GM18502 (cell line): ENCODE measurements at regions not wholly inside any gene's neighbourhood (a gene's known extent, or its start where the extent isn't known, plus 50 kb on each side); places are given as distances from the start of the nearest gene placed in this dataset.
"Not testable (repeated sequence)": the region's sequence is repeated elsewhere in the genome, so short reads cannot be mapped to it uniquely, and the experiment has no call there.

Source experiments
- ATAC-seq: cut with Tn5 transposase; IDR thresholded peaks from one replicate; pipeline ENCODE4 v1.9.1; 2021; ENCODE audit warnings: mild to moderate bottlenecking; ENCODE audit not compliant: unreplicated experiment, poor library complexity

DNA sequence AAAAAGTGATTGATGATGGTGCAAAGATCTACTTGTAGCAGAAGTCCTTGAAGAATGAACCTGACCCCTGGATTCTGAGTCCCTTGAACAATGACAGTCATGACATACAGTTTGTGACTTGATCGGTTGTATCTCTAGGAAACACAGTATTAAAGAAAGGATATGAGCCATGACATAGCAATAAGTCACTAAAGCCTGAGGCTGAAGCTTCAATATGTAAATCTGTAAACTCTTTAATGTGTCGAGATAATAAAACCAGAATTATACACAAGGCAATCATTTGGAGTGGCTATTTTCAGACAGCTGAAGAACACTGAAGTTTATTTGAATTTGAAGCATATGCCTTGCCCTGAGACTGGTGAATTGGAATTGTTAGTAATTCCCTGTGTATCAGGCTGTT is 911.5 kb upstream of the RAG2 start:
- no peak for ATAC-seq

DNA sequence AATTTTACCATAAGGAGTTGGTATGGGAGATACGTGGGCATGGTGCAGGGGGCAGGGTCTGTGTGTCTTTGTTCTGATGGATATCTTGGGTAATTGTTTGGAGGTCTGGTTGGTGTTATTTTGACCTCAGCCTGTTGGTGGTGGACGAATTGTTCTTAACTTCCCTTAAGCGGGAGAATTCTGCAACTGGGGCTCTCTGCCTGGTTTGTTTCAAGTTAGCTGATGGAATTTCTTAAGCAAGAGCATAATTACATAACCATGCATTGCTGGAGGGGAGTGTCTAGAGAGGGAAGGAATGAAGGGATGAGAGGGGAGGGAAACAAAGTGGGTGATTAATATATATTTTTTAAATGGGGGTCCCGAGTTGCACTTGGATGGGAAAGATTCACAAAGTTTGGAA is 908.5 kb upstream of the RAG2 start:
- no peak for ATAC-seq

DNA sequence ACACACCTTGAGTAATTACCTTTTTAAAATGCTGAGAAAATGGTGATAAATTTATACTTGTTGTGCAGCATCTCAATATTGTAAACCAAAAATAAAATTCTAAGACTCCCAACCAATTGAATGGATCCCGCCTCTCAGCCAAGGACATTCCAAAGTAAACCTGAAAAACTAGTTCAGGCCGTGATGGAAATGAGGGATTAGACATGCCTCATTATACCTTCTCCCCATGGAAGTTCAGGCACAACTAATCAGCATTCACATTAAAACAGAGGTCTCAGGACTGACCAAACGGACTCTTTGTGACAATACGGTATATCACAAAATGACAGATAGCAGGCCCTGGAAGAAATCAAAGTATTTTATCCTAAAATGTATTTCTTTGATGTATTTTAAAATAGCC is 907.4 kb upstream of the RAG2 start:
- no peak for ATAC-seq

DNA sequence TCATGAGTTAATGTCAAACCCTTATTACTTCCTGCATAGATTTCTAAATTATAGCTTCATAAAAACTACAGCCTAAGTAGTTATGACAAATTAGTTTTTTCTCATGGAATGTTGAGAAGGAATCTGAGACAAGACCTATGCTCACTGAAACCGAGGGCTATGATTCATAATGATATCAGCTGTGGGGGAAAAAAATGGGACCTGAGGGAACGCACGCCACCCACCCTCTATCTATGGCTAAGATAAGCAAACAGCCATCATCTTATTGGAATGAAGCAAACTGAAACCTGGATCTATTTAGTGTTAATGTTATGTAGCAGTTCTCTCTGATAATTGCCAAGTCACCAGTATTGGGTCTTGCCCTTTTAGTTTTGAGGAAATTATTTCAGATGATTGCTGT is 906.9 kb upstream of the RAG2 start:
- ATAC-seq = no peak

DNA sequence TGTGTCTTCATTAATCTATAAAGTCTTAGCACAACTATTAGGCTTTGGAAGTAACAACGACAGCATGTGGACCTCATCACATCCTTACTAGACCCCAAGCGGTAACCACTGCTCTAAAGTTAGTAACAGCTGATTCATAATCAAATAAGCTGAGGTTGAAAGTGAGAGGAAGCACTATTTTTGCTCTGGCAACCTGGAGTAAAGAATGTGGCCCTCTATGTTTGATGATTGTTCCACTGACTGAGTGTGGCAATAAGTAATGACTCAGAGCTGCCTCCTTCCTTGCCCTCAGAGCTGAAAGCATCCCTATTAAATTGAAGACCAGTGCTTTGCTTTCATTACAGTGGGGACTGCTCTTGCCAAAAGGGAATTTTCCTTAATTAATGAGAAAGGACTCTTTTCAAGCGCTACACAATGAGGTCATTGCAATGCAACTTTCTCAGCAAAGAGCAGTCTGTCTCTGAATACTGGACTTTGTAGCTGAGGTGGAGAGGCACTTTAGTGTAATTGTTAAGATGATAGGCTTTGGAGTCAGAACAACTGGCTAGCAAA is 906.1 kb upstream of the RAG2 start:
- ATAC-seq = peak; percentile 91

DNA sequence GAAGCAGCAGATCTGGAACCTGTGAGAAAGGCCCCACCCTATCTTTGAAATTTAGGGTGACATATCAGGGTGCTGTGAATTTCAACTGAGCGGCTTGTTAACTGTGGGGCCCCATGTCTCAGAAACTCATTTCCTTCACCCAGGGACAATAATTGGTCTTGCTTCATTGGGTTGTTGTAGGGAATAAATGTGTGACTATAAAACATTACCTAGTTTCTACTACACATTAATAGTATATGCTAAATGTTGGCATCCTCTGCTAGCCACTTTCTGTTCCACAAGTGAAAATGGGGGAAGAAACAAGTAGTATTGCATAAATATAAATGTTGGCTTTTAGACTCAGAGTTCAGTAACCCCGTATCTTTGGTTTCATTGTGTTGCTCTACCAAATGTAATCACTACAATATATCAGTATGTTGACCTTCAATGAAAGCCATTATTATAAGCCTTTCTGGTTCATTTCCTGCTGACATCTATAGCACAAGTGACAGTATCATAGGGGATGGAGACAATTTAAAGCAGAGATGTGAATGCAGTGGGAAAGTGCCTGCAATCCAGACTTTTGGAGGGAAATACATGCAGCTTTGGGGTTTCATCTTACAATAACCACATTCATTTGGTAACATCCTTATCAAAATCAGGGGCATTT is 905.5 kb upstream of the RAG2 start:
- ATAC-seq = peak; percentile 68

DNA sequence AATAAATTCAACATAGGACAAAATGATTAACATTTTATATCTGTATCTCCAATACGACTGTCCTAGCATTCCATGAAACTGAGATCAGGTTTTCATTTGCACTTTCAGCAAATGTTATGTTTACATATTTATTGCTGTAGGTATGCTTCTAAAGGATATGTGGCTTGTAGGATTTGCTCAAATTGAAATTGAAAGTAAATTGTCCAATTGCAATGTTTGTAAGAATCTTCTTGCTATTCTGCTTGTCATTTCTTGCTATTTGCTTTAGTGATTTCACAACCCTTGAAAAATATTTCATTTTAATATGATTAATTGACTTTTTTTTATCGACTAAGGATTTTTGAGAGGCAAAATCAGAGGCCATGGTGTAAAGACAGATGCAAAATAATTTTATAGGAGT is 904.2 kb upstream of the RAG2 start:
- ATAC-seq = no peak

DNA sequence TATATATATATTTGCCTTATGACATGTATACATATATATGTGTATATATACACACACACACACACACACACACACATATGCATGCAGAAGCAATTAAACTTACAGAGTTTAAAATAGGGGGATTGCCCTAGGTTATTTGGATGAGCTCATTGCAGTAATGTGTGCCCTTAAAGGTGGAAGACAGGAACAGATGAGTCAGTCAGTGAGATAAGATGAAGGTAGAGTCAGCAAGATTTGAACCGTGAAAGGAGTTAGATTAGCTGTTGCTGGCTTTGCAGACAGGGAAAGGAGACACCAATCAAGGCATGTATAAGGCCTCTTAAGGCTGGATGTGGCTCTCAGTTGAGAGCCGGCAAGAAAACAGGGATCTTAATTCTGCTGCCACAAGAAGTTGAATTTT is 902.4 kb upstream of the RAG2 start:
- ATAC-seq = no peak

DNA sequence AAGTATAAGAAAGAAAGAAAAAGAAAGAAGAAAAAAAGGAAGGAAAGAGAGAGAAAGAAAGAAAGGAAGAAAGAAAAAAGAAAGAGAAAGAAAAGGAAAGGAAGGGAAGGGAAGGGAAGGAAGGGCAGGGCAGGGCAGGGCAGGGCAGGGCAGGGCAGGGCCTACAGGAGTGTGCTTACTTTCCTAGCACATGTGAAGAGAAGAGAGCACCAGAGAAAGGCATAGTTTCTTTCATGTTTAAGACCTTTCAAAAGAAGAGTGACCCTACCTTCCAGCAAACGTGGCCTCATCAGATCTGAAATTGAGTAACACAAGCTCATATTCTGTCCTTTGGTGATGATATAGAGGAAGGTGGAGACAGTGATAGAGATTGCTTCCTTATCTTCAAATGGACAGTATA is 899.3 kb upstream of the RAG2 start:
- no peak for ATAC-seq

DNA sequence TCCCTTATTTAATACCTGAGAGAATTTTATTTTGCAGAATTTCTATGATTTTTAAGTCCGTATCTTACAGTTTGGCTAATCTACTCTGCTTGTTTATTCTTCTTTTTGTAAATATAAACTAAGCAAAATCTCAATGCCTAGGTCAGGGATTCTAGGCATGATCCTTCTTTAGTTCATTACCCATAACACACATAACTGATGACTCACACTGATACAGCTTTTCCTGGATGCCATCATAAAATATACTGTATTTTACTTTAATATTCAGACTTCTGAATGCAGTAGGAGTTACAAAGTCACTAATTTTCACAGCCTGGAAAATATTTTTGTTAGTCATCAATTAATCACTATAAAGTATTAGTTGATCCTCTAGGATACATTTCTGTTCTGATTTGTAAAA is 898.2 kb upstream of the RAG2 start:
- no peak for ATAC-seq

DNA sequence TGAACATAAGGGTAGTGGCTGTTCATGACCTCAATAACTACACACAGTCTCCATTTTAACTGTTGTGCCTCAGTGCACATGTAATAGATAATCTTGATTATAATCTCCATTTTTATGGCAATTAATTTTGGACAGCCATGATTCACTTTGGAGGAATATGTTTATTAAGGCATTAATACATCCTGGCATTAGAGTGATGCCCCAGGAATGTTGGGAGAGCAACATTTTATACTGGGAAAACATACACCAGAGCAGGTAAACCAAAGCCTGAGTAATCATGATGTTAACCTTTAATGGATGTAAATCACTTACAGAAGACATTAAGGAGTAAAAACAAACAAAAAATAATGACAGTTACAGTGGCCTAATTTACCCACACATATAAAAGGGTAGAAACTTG is 886.3 kb upstream of the RAG2 start:
- ATAC-seq = no peak

DNA sequence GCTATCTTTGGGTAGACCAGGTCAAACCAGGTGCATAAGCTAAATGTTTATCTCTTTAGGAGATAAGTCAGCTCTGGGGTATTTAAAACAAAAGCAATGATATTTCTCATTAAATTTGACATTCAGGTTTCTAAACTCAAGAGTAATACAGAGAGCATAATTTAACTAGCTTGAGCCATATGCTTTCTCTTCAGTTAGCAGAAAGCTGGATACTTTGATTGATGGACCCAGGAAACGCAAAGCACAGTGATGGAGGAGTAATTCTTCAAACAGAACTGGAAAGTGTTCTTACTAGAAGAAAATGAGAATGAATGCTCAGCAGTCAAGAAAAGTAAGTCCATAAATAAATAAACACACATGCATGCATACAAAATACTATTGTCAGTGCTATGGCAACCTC is 885.7 kb upstream of the RAG2 start:
- no peak for ATAC-seq

DNA sequence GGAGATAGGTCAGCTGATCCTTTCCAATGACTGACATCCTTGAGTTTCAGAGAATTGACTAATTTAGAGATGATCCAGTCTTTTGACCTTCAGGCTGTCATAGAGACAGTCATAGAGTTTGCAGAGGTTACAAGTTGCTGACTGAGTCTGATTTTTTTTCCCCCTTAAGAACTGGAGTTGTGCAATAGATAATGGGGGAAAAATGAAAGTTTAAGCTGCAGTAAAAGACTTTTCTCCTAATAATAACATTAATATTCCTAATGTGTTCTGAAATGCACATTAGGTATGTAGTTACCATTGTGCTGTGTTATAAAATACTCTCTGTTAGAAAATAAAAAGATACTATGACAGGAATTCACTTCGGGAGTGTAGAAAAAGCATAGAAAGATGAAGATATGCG is 876.9 kb upstream of the RAG2 start:
- no peak for ATAC-seq

DNA sequence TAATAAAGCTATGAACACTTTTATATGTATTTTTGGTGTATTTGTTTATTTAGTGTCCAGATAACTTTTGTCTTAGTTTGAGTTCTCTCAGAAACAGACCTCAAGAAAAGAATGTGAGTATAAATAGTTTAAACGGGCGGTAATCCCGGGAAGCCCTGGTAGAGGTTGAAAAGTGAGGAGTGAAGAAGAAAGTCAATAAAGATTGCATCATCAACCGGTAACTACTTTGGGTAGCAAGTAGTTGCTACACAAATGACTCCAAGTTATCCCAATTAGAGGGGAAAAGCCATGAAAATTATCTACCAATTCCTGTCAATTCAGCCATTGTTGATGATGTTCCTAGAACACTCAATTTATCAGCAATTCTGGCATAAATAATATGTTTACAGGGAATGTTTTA is 870.3 kb upstream of the RAG2 start:
- ATAC-seq = no peak

DNA sequence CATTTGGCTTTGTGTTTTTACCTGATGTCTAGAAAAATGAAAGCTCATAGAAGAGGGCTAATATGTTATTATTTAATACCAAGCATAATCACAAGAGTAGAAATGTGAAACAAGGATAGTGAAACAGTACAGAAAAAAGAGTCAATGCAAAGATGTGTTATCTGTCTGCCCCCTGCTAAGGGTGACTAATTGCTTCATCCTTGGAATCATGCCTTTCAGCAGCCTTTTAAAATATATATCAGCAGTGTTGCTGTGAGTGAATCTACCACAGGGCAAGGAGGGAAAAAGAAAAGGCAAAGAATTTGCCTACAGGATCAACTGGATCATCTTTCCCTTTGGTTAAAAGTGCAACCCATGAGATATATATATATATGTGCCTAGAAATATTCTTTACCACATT is 867.2 kb upstream of the RAG2 start:
- ATAC-seq = no peak

DNA sequence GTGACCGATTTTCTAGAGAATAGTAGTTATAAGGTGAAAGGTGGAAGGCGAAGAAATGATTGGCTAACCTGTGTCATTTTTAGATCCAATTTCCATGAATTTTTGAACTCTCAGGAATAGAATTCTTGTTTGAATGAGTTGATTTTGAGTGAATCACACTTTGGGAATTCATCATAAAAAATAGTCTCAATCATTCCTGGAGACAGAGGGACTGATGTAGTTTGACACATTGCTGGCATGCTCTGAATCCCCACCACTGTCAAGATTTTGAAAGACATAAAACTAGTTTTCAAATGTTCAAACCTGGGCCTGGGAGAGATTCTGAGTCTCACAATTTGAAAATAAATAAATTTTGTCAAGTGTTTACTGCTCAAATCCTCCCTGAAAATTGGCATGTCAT is 861.4 kb upstream of the RAG2 start:
- ATAC-seq = no peak

DNA sequence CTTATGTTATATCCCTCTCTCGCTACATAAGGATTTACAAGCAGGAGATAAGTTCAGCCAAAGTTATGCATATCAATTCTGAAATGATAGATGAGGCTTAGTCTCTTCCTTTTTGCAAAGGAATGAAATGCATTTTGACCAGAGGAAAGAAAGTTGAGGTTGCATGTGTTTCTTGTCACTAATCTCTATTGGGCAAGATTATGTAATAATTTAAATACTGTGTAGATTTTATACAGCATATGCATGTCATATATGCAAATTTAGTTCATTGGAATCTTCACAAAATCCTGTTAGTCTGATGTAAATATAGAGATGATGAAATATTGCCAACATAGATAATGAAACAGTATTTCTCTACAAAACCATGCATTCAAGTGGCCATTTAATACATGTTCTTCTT is 858.7 kb upstream of the RAG2 start:
- no peak for ATAC-seq

DNA sequence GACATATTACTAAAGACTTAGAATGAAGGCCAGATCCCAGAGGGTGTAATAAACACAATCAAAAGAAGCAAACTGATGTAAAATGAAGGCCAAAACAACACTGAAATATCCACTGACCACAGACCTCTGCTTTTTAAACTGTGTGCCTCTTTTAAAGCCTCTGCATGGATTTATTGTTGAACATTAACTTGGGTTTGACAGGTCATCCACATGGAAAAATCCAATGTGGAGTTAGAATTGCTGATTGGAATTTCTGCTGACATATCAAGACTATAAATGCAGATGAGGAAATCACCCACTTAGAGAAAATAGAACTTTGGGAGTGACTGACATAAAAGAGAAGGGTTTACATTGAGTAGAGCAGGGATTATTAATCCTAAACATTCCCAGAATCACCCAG is 853.9 kb upstream of the RAG2 start:
- no peak for ATAC-seq

DNA sequence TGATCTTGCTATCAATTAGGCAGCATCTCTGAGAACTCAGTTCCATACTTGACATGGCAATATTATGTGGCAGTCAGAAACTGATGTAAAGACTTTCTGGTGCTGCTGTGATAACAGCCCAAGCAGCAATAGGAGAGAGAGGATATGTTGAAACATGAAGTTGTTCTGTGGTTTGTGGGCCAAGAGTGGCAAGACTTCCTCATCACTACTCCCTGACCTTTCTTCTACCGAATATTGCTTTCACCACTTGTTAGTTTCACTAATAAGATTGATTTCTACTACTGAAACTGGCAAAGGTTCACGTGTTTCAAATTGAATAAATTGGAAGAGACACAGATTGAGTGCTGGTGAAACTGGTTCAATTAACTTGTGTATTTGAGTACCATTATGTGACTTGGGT is 852.6 kb upstream of the RAG2 start:
- peak; percentile 88 for ATAC-seq

DNA sequence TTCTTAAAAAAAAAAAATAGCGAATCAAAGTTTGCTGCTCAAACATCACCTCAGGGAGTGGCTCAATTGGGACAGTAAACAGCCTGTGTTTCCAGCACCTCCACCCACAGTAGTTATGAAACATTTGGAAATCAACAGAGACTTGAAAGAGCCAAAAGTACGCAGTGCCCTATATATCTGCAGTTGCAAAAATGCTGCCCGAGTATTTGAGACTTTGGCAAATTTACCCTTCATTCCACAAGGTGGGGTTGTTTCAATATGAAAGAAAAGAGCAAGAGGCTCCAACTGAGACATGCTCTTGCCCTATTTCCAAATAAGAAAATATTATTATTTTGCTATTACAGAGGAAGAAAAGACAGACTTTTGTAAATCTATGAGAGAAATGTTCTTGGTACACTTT is 851.1 kb upstream of the RAG2 start:
- peak; percentile 45 for ATAC-seq

DNA sequence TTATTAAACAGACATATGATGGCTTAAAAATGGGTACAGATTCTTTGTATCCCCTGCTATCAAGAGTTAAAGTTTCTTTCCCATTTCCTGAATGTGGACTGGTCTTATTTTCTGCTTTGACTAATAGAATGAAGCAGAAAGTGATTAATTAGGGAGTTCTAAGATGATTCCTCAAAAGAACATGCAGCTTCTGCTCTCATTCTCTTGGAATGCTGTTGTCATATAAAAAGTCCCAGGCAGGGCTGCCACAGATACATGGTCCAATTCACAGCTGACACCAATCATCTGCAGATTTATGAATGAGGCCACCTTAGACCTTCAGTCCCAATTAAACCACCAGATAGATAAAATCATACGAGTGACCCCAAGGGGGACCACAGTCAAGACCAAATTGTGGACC is 844.5 kb upstream of the RAG2 start:
- ATAC-seq = no peak

DNA sequence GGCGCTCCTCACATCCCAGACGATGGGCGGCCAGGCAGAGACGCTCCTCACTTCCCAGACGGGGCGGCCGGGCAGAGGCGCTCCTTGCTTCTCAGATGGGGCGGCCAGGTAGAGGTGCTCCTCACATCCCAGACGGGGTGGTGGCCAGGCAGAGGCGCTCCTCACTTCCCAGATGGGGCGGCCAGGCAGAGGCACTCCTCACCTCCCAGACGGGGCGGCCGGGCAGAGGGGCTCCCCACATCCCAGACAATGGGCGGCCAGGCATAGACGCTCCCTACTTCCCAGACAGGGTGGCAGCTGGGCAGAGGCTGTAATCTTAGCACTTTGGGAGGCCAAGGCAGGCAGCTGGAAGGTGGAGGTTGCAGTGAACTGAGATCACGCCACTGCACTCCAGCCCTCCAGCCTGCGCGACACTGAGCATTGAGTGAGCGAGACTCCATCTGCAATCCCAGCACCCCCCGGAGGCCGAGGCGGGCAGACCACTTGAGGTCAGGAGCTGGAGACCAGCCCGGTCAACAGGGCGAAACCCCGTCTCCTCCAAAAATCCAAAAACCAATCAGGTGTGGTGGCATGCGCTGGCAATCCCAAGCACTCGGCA is 833.7 kb upstream of the RAG2 start:
- not testable (repeated sequence) for ATAC-seq
